H9 (cell line): ENCODE measurements at regions not wholly inside any gene's neighbourhood (a gene's known extent, or its start where the extent isn't known, plus 50 kb on each side); places are given as distances from the start of the nearest gene placed in this dataset.
A peak's percentile ranks its signal among the peaks of the same experiment; 100 is the strongest.

Experiments
- DNase-seq: peaks from one replicate; pipeline ENCODE4 v3.0.0-alpha.2; 2017
- H2AFZ ChIP-seq: one replicate; pipeline ENCODE4 v1.6.1; 2013; ENCODE audit warnings: mild to moderate bottlenecking, low read length, control low read depth, moderate library complexity
- H2AK5ac ChIP-seq: 2 replicates; pipeline ENCODE4 v1.6.1; 2013; ENCODE audit warnings: low read length, control low read depth, mixed read lengths; ENCODE audit not compliant: insufficient read length
- H2BK120ac ChIP-seq: one replicate; pipeline ENCODE4 v1.6.1; 2013; ENCODE audit warnings: low read depth, mild to moderate bottlenecking, low read length, control low read depth, inconsistent platforms; ENCODE audit not compliant: poor library complexity, severe bottlenecking
- H2BK12ac ChIP-seq: 2 replicates; pipeline ENCODE4 v1.6.1; 2013; ENCODE audit warnings: low read length, control low read depth, mixed read lengths, low read depth; ENCODE audit not compliant: insufficient read length
- H2BK15ac ChIP-seq: 2 replicates; pipeline ENCODE4 v1.6.1; 2013; ENCODE audit warnings: low read depth, low read length, control low read depth
- H2BK20ac ChIP-seq: one replicate; pipeline ENCODE4 v1.6.1; 2013; ENCODE audit warnings: low read depth, mild to moderate bottlenecking, low read length, control low read depth, inconsistent platforms; ENCODE audit not compliant: poor library complexity, severe bottlenecking
- H2BK5ac ChIP-seq: 2 replicates; pipeline ENCODE4 v1.6.1; 2013; ENCODE audit warnings: low read length, control low read depth, mixed read lengths; ENCODE audit not compliant: insufficient read length
- H3K14ac ChIP-seq: 2 replicates; pipeline ENCODE4 v1.6.1; 2013; ENCODE audit warnings: low read length, control low read depth; ENCODE audit not compliant: insufficient read depth
- H3K18ac ChIP-seq: 2 replicates; pipeline ENCODE4 v1.6.1; 2013; ENCODE audit warnings: low read depth, mild to moderate bottlenecking, mixed read lengths, low read length, control low read depth; ENCODE audit not compliant: insufficient read length
- H3K23ac ChIP-seq: 2 replicates; pipeline ENCODE4 v1.6.1; 2013; ENCODE audit warnings: low read length, control low read depth, mixed read lengths, low read depth; ENCODE audit not compliant: insufficient read length
- H3K23me2 ChIP-seq: 2 replicates; pipeline ENCODE4 v1.6.1; 2013; ENCODE audit warnings: low read depth, mild to moderate bottlenecking, mixed read lengths, low read length, control low read depth; ENCODE audit not compliant: insufficient read length, poor library complexity, severe bottlenecking
- H3K27ac ChIP-seq: 2 replicates; pipeline ENCODE4 v1.5.1; 2013; ENCODE audit warnings: low read length, control low read depth, mixed read lengths, low read depth; ENCODE audit not compliant: insufficient read length
- H3K27me3 ChIP-seq: 2 replicates; pipeline ENCODE4 v1.6.1; 2013; ENCODE audit warnings: low read length, control low read depth, inconsistent platforms; ENCODE audit not compliant: insufficient read depth
- H3K4ac ChIP-seq: 2 replicates; pipeline ENCODE4 v1.6.1; 2013; ENCODE audit warnings: low read depth, mild to moderate bottlenecking, control low read depth, inconsistent platforms, low read length, moderate library complexity
- H3K4me1 ChIP-seq: 2 replicates; pipeline ENCODE4 v1.6.1; 2013; ENCODE audit warnings: low read length, control low read depth, inconsistent platforms; ENCODE audit not compliant: insufficient read depth
- H3K4me2 ChIP-seq: 2 replicates; pipeline ENCODE4 v1.6.1; 2013; ENCODE audit warnings: low read length, control low read depth, mixed read lengths; ENCODE audit not compliant: insufficient read length, insufficient read depth
- H3K56ac ChIP-seq: 2 replicates; pipeline ENCODE4 v1.6.1; 2013; ENCODE audit warnings: low read depth, mild to moderate bottlenecking, mixed read lengths, low read length, control low read depth; ENCODE audit not compliant: insufficient read length
- H3K79me1 ChIP-seq: 2 replicates; pipeline ENCODE4 v1.6.1; 2013; ENCODE audit warnings: low read depth, mild to moderate bottlenecking, moderate library complexity, low read length, control low read depth, inconsistent platforms; ENCODE audit not compliant: insufficient read depth, poor library complexity, severe bottlenecking
- H3K79me2 ChIP-seq: 2 replicates; pipeline ENCODE4 v1.6.1; 2013; ENCODE audit warnings: low read length, control low read depth, inconsistent platforms; ENCODE audit not compliant: insufficient read depth
- H3K9ac ChIP-seq: 2 replicates; pipeline ENCODE4 v1.6.1; 2013; ENCODE audit warnings: low read length, control low read depth, mixed read lengths; ENCODE audit not compliant: insufficient read length; ENCODE audit errors: extremely low read depth
- H3K9me3 ChIP-seq: one replicate; pipeline ENCODE4 v1.6.1; 2013; ENCODE audit warnings: low read depth, low read length, inconsistent platforms; ENCODE audit not compliant: control insufficient read depth
- H3T11ph ChIP-seq: one replicate; pipeline ENCODE4 v1.6.1; 2013; ENCODE audit warnings: mild to moderate bottlenecking, low read length, control low read depth, inconsistent platforms
- H4K20me1 ChIP-seq: one replicate; pipeline ENCODE4 v1.6.1; 2013; ENCODE audit not compliant: control insufficient read depth, insufficient read length, insufficient read depth
- H4K5ac ChIP-seq: 2 replicates; pipeline ENCODE4 v1.6.1; 2013; ENCODE audit warnings: low read depth, mild to moderate bottlenecking, mixed read lengths, low read length, control low read depth; ENCODE audit not compliant: insufficient read length
- H4K8ac ChIP-seq: replicated peaks from 2 replicates; pipeline ENCODE4 v1.6.1; 2013; ENCODE audit warnings: low read length, control low read depth, mixed read lengths, low read depth; ENCODE audit not compliant: insufficient read length
- H4K91ac ChIP-seq: 2 replicates; pipeline ENCODE4 v1.6.1; 2013; ENCODE audit warnings: low read depth, mild to moderate bottlenecking, moderate library complexity, mixed read lengths, low read length, control low read depth; ENCODE audit not compliant: insufficient read length
- H3K27ac Mint-ChIP-seq, 3 experiments: 2 replicates in 2 of 3; 3 replicates in 1 of 3; pipeline ENCODE4 v1.8.0; 2020 to 2021; ENCODE audit warnings: mixed read lengths in 3 of 3, mild to moderate bottlenecking in 1 of 3, moderate library complexity in 1 of 3
- H3K27me3 Mint-ChIP-seq: 2 replicates; pipeline ENCODE4 v1.8.0; 2021; ENCODE audit warnings: low read depth, mild to moderate bottlenecking, moderate library complexity, mixed read lengths
- H3K36me3 Mint-ChIP-seq, 3 experiments: 2 replicates in 2 of 3; 3 replicates in 1 of 3; pipeline ENCODE4 v1.8.0; 2020 to 2021; ENCODE audit warnings: low read depth in 3 of 3, mixed read lengths in 3 of 3; ENCODE audit not compliant: insufficient read depth in 1 of 3
- H3K4me1 Mint-ChIP-seq, 2 experiments: 2 replicates each; pipeline ENCODE4 v1.8.0; 2020; ENCODE audit warnings: mixed read lengths in 2 of 2
- H3K4me3 Mint-ChIP-seq, 2 experiments: 2 replicates in 1 of 2; 3 replicates in 1 of 2; pipeline ENCODE4 v1.8.0; 2020 to 2021; ENCODE audit warnings: mild to moderate bottlenecking in 2 of 2, mixed read lengths in 2 of 2, moderate library complexity in 1 of 2
- H3K9me3 Mint-ChIP-seq, 2 experiments: 2 replicates in 1 of 2; 3 replicates in 1 of 2; pipeline ENCODE4 v1.8.0; 2020; ENCODE audit warnings: mild to moderate bottlenecking in 2 of 2, mixed read lengths in 2 of 2, moderate library complexity in 1 of 2
- CTCF ChIP-seq: fragments of 200-600 bp; sonication (generic); conservative IDR thresholded peaks from 3 replicates; pipeline ENCODE4 v1.8.0; 2021; ENCODE audit warnings: antibody characterized with exemption, mild to moderate bottlenecking
- WGBS: extraction: QIAGEN DNeasy Blood & Tissue Kit; methylation state at CpG from one replicate; pipeline ENCODE4 v1.1.7; 2013; ENCODE audit warnings: missing lambda C conversion rate, low lambda C conversion rate, mixed read lengths; ENCODE audit not compliant: insufficient read length; ENCODE audit errors: extremely low coverage; 5-methylcytosine and 5-hydroxymethylcytosine counted together

- no peak overlapping the region for H2AFZ ChIP-seq
- no peak overlapping the region for H3K4me2 ChIP-seq
- H3K4me1 Mint-ChIP-seq = peaks cover 3 to 17% of the 10 kb centered on the region in 2 experiments
Observed at GRCh38 chr6:103105686-103106085, 1712.2 kb downstream of the GRIK2 start.

More at GRCh38 chr6:103105686-103106085, 1712.2 kb downstream of the GRIK2 start:
- no peak overlapping the region for H3T11ph ChIP-seq
- no peak overlapping the region for H3K56ac ChIP-seq
- Mint-ChIP-seq H3K4me3 (no peak overlapping the region; a peak in 1 of 5 replicates), H3K9me3 (peaks cover under 1 to 4% of the 10 kb centered on the region in 2 experiments; a peak in 2 of 5 replicates), H3K36me3 (peaks cover 0 to 4% (median 0%) of the 10 kb centered on the region in 3 experiments; a peak in 1 of 7 replicates), H3K27ac (peak overlapping the region in 2 of 3 experiments; percentile 50 to 85; a peak in 4 of 7 replicates), H3K27me3 (no peaks in the 10 kb centered on the region)
- no peak overlapping the region for H2BK12ac ChIP-seq
- no peaks in the 10 kb centered on the region for H4K20me1 ChIP-seq
- H4K91ac ChIP-seq = no peak overlapping the region
- no peak overlapping the region for H2BK15ac ChIP-seq
- no peak overlapping the region for H3K27ac ChIP-seq
- no peak overlapping the region for H2BK5ac ChIP-seq
- no peak overlapping the region for H3K4ac ChIP-seq
- no peak overlapping the region for H3K23ac ChIP-seq
- H3K79me2 ChIP-seq = no peaks in the 10 kb centered on the region
- H3K4me1 ChIP-seq = no peaks in the 10 kb centered on the region
- no peaks in the 10 kb centered on the region for H3K27me3 ChIP-seq
- H2AK5ac ChIP-seq = no peak overlapping the region
- DNase-seq = no peak
- H3K18ac ChIP-seq = no peak overlapping the region
- H3K23me2 ChIP-seq = no peaks in the 10 kb centered on the region
- no peak overlapping the region for H3K14ac ChIP-seq
- H3K9ac ChIP-seq = no peak overlapping the region
- TF ChIP-seq CTCF = no peak
- no peak overlapping the region for H2BK20ac ChIP-seq
- H2BK120ac ChIP-seq = no peak overlapping the region
- H4K8ac ChIP-seq = no peak overlapping the region
- no peaks in the 10 kb centered on the region for H3K79me1 ChIP-seq
- H3K9me3 ChIP-seq = no peaks in the 10 kb centered on the region
- no peak overlapping the region for H4K5ac ChIP-seq
- WGBS = no CpG with 5 or more reads among the region's 2 CpGs
